ENCODE measurements at regions not wholly inside any gene's neighbourhood (a gene's known extent, or its start where the extent isn't known, plus 50 kb on each side); places are given as distances from the start of the nearest gene placed in this dataset.

DNA sequence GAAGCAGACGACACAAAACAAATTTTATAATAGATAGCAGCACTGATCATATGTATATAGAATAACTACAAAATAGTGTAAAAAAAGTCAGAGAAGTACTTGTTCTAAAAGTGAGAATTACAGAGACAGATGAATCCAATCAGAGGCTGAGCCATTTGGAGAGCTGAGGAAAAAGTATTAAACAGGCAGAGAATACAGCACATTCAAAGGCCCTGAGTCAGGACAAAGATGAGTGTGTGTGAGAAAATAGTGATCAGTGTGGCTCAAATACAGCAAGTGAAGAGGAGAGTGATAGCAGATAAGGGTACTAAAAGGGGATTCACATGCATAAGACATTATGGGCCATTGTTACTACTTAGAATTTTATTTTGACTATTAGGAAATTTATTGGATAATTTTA, 430.6 kb upstream of the BRINP3 start:
- POLR2A ChIA-PET = no interaction called here
- no peak for DNase-seq (ENCODE audit: extremely low read depth in 1 of 4, low spot score in 3 of 4)
- TF ChIP-seq, protein P1, sequence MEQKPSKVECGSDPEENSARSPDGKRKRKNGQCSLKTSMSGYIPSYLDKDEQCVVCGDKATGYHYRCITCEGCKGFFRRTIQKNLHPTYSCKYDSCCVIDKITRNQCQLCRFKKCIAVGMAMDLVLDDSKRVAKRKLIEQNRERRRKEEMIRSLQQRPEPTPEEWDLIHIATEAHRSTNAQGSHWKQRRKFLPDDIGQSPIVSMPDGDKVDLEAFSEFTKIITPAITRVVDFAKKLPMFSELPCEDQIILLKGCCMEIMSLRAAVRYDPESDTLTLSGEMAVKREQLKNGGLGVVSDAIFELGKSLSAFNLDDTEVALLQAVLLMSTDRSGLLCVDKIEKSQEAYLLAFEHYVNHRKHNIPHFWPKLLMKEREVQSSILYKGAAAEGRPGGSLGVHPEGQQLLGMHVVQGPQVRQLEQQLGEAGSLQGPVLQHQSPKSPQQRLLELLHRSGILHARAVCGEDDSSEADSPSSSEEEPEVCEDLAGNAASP (IDR thresholded peaks at IDR 0.05) = no peak
- TF ChIP-seq RFX5 (IDR thresholded peaks at IDR 0.05; ENCODE audit: low read depth, low read length) = no peak
- no peak for TF ChIP-seq GTF2A2 (tag; IDR thresholded peaks at IDR 0.05)
- TF ChIP-seq, protein P2, sequence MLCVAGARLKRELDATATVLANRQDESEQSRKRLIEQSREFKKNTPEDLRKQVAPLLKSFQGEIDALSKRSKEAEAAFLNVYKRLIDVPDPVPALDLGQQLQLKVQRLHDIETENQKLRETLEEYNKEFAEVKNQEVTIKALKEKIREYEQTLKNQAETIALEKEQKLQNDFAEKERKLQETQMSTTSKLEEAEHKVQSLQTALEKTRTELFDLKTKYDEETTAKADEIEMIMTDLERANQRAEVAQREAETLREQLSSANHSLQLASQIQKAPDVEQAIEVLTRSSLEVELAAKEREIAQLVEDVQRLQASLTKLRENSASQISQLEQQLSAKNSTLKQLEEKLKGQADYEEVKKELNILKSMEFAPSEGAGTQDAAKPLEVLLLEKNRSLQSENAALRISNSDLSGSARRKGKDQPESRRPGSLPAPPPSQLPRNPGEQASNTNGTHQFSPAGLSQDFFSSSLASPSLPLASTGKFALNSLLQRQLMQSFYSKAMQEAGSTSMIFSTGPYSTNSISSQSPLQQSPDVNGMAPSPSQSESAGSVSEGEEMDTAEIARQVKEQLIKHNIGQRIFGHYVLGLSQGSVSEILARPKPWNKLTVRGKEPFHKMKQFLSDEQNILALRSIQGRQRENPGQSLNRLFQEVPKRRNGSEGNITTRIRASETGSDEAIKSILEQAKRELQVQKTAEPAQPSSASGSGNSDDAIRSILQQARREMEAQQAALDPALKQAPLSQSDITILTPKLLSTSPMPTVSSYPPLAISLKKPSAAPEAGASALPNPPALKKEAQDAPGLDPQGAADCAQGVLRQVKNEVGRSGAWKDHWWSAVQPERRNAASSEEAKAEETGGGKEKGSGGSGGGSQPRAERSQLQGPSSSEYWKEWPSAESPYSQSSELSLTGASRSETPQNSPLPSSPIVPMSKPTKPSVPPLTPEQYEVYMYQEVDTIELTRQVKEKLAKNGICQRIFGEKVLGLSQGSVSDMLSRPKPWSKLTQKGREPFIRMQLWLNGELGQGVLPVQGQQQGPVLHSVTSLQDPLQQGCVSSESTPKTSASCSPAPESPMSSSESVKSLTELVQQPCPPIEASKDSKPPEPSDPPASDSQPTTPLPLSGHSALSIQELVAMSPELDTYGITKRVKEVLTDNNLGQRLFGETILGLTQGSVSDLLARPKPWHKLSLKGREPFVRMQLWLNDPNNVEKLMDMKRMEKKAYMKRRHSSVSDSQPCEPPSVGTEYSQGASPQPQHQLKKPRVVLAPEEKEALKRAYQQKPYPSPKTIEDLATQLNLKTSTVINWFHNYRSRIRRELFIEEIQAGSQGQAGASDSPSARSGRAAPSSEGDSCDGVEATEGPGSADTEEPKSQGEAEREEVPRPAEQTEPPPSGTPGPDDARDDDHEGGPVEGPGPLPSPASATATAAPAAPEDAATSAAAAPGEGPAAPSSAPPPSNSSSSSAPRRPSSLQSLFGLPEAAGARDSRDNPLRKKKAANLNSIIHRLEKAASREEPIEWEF (CRISPR knock-in tag; IDR thresholded peaks at IDR 0.05) = no peak
- TF ChIP-seq SMARCB1 (IDR thresholded peaks at IDR 0.05; ENCODE audit: insufficient read length, low read depth) = no peak
- TF ChIP-seq, protein P3, sequence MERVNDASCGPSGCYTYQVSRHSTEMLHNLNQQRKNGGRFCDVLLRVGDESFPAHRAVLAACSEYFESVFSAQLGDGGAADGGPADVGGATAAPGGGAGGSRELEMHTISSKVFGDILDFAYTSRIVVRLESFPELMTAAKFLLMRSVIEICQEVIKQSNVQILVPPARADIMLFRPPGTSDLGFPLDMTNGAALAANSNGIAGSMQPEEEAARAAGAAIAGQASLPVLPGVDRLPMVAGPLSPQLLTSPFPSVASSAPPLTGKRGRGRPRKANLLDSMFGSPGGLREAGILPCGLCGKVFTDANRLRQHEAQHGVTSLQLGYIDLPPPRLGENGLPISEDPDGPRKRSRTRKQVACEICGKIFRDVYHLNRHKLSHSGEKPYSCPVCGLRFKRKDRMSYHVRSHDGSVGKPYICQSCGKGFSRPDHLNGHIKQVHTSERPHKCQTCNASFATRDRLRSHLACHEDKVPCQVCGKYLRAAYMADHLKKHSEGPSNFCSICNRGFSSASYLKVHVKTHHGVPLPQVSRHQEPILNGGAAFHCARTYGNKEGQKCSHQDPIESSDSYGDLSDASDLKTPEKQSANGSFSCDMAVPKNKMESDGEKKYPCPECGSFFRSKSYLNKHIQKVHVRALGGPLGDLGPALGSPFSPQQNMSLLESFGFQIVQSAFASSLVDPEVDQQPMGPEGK (CRISPR knock-in tag; IDR thresholded peaks at IDR 0.05; ENCODE audit: borderline replicate concordance) = no peak
- no peak for TF ChIP-seq ZNF586 (CRISPR knock-in tag; conservative IDR thresholded peaks at IDR 0.05)
- no peak for TF ChIP-seq ZNF23 (CRISPR knock-in tag; IDR thresholded peaks at IDR 0.05)
- no peak for TF ChIP-seq NR2C2 (CRISPR knock-in tag; IDR thresholded peaks at IDR 0.05)
- no peak for TF ChIP-seq NR2C2 (tag; IDR thresholded peaks at IDR 0.05)
- TF ChIP-seq, protein P4, sequence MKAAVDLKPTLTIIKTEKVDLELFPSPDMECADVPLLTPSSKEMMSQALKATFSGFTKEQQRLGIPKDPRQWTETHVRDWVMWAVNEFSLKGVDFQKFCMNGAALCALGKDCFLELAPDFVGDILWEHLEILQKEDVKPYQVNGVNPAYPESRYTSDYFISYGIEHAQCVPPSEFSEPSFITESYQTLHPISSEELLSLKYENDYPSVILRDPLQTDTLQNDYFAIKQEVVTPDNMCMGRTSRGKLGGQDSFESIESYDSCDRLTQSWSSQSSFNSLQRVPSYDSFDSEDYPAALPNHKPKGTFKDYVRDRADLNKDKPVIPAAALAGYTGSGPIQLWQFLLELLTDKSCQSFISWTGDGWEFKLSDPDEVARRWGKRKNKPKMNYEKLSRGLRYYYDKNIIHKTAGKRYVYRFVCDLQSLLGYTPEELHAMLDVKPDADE (conservative IDR thresholded peaks at IDR 0.05; ENCODE audit: control insufficient read depth, low read depth, low read length) = no peak
- no peak for TF ChIP-seq MAFF (IDR thresholded peaks at IDR 0.05; ENCODE audit: low read length)
- TF ChIP-seq NUFIP1 (IDR thresholded peaks at IDR 0.05; ENCODE audit: partially characterized antibody) = no peak
- TF ChIP-seq BHLHE40 (IDR thresholded peaks at IDR 0.05; ENCODE audit: low read length) = no peak
- TF ChIP-seq ZNF282 (CRISPR knock-in tag; IDR thresholded peaks at IDR 0.05) = no peak

More for the DNA sequence above, 430.6 kb upstream of the BRINP3 start:
- no peak overlapping the region for H3K4me3 ChIP-seq
- in situ Hi-C loops (cut with MboI) (no loop called here), intact Hi-C loops (cut with micrococcal nuclease) (no loop called here)
- no peak overlapping the region for H3K9ac ChIP-seq (ENCODE audit: insufficient read depth in 1 of 2, low read depth in 2 of 2, low read length in 2 of 2)
- H3K79me2 ChIP-seq (ENCODE audit: control insufficient read depth, insufficient read depth, low read length) = no peaks in the 10 kb centered on the region
- H3K9me3 ChIP-seq (replicated peaks; ENCODE audit: control insufficient read depth, insufficient read depth, low read depth, low read length) = no peaks in the 10 kb centered on the region
- H2AFZ ChIP-seq (ENCODE audit: low read depth, low read length) = no peak overlapping the region
- no peaks in the 10 kb centered on the region for H3K27me3 ChIP-seq (ENCODE audit: control insufficient read depth in 2 of 2, insufficient read depth in 2 of 2, low read length in 2 of 2)
- no peaks in the 10 kb centered on the region for H3K36me3 ChIP-seq (ENCODE audit: control insufficient read depth, insufficient read depth, low read length)
- WGBS (ENCODE audit: insufficient coverage, low coverage, missing lambda C conversion rate) = 0% methylated on average over 1 of the region's 1 CpG
- CTCF ChIA-PET (ENCODE audit: low intra/inter-chr PET ratio) = no interaction called here
- no peak for FAIRE-seq
- no peak overlapping the region for H3K27ac ChIP-seq (ENCODE audit: extremely low read depth, low read depth, low read length)
- H4K20me1 ChIP-seq (replicated peaks; ENCODE audit: control insufficient read depth, insufficient read depth, low read length) = no peaks in the 10 kb centered on the region
- no peak for ATAC-seq
- H3K9me1 ChIP-seq (ENCODE audit: control insufficient read depth, insufficient read depth, low read length) = no peaks in the 10 kb centered on the region
- H3K4me2 ChIP-seq (ENCODE audit: insufficient read depth, low read length) = no peak overlapping the region
- no TSS peak for BruUV-seq (replicated peaks)
- no peaks in the 10 kb centered on the region for H3K4me1 ChIP-seq (replicated peaks in 1 of 2; ENCODE audit: control insufficient read depth in 2 of 2, insufficient read depth in 2 of 2, low read length in 2 of 2)
